ENCODE measurements at regions not wholly inside any gene's neighbourhood (a gene's known extent, or its start where the extent isn't known, plus 50 kb on each side); places are given as distances from the start of the nearest gene placed in this dataset.
A peak's percentile ranks its signal among the peaks of the same experiment; 100 is the strongest.

DNA sequence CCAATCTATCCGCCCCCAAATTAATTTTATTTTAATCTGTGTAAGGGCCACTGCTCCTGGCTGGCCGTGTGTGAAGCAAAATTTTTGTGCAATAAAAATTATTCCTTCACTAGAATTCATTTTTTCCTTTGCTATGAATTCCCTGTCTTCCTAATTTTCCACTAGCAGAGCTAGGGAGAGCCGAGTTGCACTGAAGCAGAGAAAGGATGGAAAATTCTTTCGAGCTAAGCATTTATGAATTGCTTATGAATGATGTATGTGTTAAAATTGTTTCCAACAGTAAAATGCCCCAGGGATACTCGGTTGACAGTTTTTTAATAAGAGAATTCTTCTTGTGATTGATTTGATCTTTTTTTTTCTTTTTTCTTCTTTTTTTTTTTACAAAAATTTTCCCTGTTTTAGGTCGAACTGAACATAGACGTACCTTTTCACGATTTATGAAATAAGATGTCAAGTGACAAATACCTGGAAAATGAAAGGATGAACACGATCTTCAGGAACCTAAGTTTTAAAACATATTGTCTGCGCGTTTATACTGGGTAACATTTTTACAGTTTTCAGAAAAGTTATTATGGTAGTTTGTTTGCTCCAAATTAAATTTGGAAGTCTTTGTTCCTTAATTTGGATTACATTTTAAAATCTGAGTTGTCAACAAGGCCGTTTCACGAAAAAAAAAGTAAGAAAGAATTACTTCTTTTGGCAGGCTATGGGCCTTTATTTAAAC is 288.8 kb upstream of the NFE2L3 start:
- CTCF ChIA-PET: interaction anchor here (1.5 to 1.8 kb wide), 2 partner anchors 11 to 1299 kb away, joined by 4 to 5 read pairs; no protein-coding TSS in a partner anchor
- no CpG with 5 or more reads among the region's 13 CpGs for WGBS (ENCODE audit: insufficient coverage)
- DNase-seq: peak; percentile 21
- intact Hi-C loops (cut with micrococcal nuclease): loop anchor here (5.0 to 10.0 kb wide), 2 partner anchors 992 to 1234 kb away; partner anchors contain the start of gene HOXA1
- H3K4me3 Mint-ChIP-seq: peak overlapping the region; percentile 47
- Histone ChIP-seq H2AFZ (ENCODE audit: insufficient read depth, low read depth, low read length, poor library complexity, severe bottlenecking) (no peak overlapping the region), H3K79me2 (ENCODE audit: control insufficient read depth, insufficient read depth, low read length) (no peaks in the 10 kb centered on the region), H3K9ac (ENCODE audit: low read length) (no peak overlapping the region), H3K36me3 (replicated peaks in 1 of 2; ENCODE audit: control extremely low read depth in 1 of 2, control insufficient read depth in 1 of 2, extremely low read depth in 1 of 2, insufficient read depth in 2 of 2, low read length in 1 of 2) (no peaks in the 10 kb centered on the region), H3K4me1 (ENCODE audit: control insufficient read depth in 2 of 2, insufficient read depth in 2 of 2, low read length in 2 of 2) (peaks cover 12 to 36% of the 10 kb centered on the region in 2 donors), H3K9me3 (ENCODE audit: control extremely low read depth in 1 of 3, control insufficient read depth in 2 of 3, insufficient read depth in 1 of 3, low read length in 2 of 3) (peaks cover 5 to 37% (median 37%) of the 10 kb centered on the region in 3 donors), H3K27me3 (replicated peaks in 1 of 4; ENCODE audit: control extremely low read depth in 1 of 4, control insufficient read depth in 3 of 4, insufficient read depth in 4 of 4, low read length in 3 of 4) (peaks cover 5 to 94% (median 77%) of the 10 kb centered on the region in 4 experiments), H3K4me2 (replicated peaks; ENCODE audit: low read depth, low read length, poor library complexity, severe bottlenecking) (peak overlapping the region; percentile 45), H3K27ac (ENCODE audit: low read length in 2 of 2) (no peak overlapping the region), H4K20me1 (ENCODE audit: control insufficient read depth, insufficient read depth, low read length, poor library complexity, severe bottlenecking) (no peaks in the 10 kb centered on the region), H3K4me3 (ENCODE audit: control extremely low read depth in 1 of 5, extremely low read depth in 1 of 5, insufficient read depth in 1 of 5, low read depth in 2 of 5, low read length in 4 of 5) (peak overlapping the region in 1 of 5 experiments; percentile 16)
- no peaks in the 10 kb centered on the region for H3K9me3 Mint-ChIP-seq (ENCODE audit: insufficient read depth)
- TF ChIP-seq EZH2 (IDR thresholded peaks at IDR 0.05; ENCODE audit: borderline replicate concordance, insufficient read depth, low read depth, low read length, poor library complexity, severe bottlenecking): no peak
- TF ChIP-seq, protein P1, sequence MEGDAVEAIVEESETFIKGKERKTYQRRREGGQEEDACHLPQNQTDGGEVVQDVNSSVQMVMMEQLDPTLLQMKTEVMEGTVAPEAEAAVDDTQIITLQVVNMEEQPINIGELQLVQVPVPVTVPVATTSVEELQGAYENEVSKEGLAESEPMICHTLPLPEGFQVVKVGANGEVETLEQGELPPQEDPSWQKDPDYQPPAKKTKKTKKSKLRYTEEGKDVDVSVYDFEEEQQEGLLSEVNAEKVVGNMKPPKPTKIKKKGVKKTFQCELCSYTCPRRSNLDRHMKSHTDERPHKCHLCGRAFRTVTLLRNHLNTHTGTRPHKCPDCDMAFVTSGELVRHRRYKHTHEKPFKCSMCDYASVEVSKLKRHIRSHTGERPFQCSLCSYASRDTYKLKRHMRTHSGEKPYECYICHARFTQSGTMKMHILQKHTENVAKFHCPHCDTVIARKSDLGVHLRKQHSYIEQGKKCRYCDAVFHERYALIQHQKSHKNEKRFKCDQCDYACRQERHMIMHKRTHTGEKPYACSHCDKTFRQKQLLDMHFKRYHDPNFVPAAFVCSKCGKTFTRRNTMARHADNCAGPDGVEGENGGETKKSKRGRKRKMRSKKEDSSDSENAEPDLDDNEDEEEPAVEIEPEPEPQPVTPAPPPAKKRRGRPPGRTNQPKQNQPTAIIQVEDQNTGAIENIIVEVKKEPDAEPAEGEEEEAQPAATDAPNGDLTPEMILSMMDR (IDR thresholded peaks at IDR 0.05): no peak
- POLR2A ChIA-PET: no interaction called here
- H3K4me1 Mint-ChIP-seq: peaks cover 3% of the 10 kb centered on the region
- H3K27me3 Mint-ChIP-seq: peaks cover 55% of the 10 kb centered on the region
- no peak for ATAC-seq (ENCODE audit: low read depth)
- H3K27ac Mint-ChIP-seq: no peak overlapping the region

DNA sequence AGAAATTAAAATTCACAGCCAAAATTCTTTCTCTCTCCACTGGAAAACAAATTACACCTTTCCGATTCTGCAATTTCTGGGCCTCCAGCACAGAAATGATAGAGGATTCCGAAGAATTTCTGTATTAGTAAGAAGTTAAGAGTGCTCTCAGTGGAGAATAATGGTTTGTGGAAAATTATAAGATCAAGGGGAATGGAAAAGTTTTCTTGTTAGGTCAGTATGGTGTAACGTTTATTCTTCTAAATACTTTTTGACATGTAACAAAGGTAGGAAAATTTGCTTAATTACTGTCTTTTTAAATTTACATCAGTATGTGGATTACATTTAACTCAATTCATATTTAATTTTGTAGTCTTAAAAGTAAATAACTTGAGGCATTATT is 288.3 kb upstream of the NFE2L3 start:
- intact Hi-C loops (cut with micrococcal nuclease): loop anchor here (5.0 to 10.0 kb wide), 2 partner anchors 991 to 1234 kb away; partner anchors contain the start of gene HOXA1
- Mint-ChIP-seq H3K9me3 (ENCODE audit: insufficient read depth) (no peaks in the 10 kb centered on the region), H3K27ac (peak overlapping the region; percentile 60), H3K4me1 (peaks cover 3% of the 10 kb centered on the region), H3K4me3 (no peak overlapping the region), H3K27me3 (peaks cover 61% of the 10 kb centered on the region)
- TF ChIP-seq, protein P1 (IDR thresholded peaks at IDR 0.05): no peak
- Histone ChIP-seq H3K4me3 (ENCODE audit: control extremely low read depth in 1 of 5, extremely low read depth in 1 of 5, insufficient read depth in 1 of 5, low read depth in 2 of 5, low read length in 4 of 5) (no peak overlapping the region), H3K79me2 (ENCODE audit: control insufficient read depth, insufficient read depth, low read length) (no peaks in the 10 kb centered on the region), H3K27ac (ENCODE audit: low read length in 2 of 2) (no peak overlapping the region), H3K36me3 (replicated peaks in 1 of 2; ENCODE audit: control extremely low read depth in 1 of 2, control insufficient read depth in 1 of 2, extremely low read depth in 1 of 2, insufficient read depth in 2 of 2, low read length in 1 of 2) (no peaks in the 10 kb centered on the region), H3K27me3 (replicated peaks in 1 of 4; ENCODE audit: control extremely low read depth in 1 of 4, control insufficient read depth in 3 of 4, insufficient read depth in 4 of 4, low read length in 3 of 4) (peaks cover 5 to 94% (median 75%) of the 10 kb centered on the region in 4 experiments), H3K4me1 (ENCODE audit: control insufficient read depth in 2 of 2, insufficient read depth in 2 of 2, low read length in 2 of 2) (peaks cover 12 to 33% of the 10 kb centered on the region in 2 donors), H3K4me2 (replicated peaks; ENCODE audit: low read depth, low read length, poor library complexity, severe bottlenecking) (no peak overlapping the region), H2AFZ (ENCODE audit: insufficient read depth, low read depth, low read length, poor library complexity, severe bottlenecking) (no peak overlapping the region), H3K9me3 (ENCODE audit: control extremely low read depth in 1 of 3, control insufficient read depth in 2 of 3, insufficient read depth in 1 of 3, low read length in 2 of 3) (peaks cover 5 to 34% (median 31%) of the 10 kb centered on the region in 3 donors), H3K9ac (ENCODE audit: low read length) (no peak overlapping the region), H4K20me1 (ENCODE audit: control insufficient read depth, insufficient read depth, low read length, poor library complexity, severe bottlenecking) (no peaks in the 10 kb centered on the region)
- DNase-seq: no peak
- ATAC-seq (ENCODE audit: low read depth): no peak
- POLR2A ChIA-PET: no interaction called here
- 20% methylated on average over 1 of the region's 3 CpGs for WGBS (ENCODE audit: insufficient coverage)
- CTCF ChIA-PET: interaction anchor here (2.2 kb wide), 1 partner anchor 1298 kb away, joined by 10 read pairs; no protein-coding TSS in a partner anchor
